ENCODE measurements at regions not wholly inside any gene's neighbourhood (a gene's known extent, or its start where the extent isn't known, plus 50 kb on each side); places are given as distances from the start of the nearest gene placed in this dataset.

DNA sequence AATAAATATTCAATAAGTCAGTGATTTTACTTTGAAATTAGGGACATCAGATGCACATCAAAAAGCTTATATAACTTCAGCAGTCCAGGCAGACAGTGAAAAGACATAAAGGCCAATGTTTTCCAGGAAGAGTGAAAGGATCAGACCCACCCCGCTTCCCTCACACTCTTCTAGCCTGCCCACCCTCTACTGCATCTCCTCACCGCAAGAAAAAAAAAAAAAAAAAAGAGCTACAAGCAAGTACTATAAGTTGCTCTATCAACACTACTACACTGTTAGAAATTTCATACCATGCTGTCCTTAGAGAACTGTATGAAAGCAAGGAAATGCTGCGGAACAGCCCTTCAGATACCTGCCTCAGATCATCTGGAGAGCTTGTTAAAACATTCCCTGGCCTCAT, 240.8 kb downstream of the ZEB2 start:
- Histone ChIP-seq H3K9ac (ENCODE audit: low read depth in 1 of 2, low read length in 2 of 2) (no peak overlapping the region), H3K9me3 (ENCODE audit: control insufficient read depth in 4 of 4, low read length in 3 of 4) (no peaks in the 10 kb centered on the region), H3K4me1 (ENCODE audit: control insufficient read depth in 4 of 4, insufficient read depth in 4 of 4, low read length in 3 of 4) (no peaks in the 10 kb centered on the region), H3K27me3 (ENCODE audit: control insufficient read depth in 4 of 4, insufficient read depth in 4 of 4, low read length in 3 of 4) (no peaks in the 10 kb centered on the region), H3K4me3 (ENCODE audit: low read depth in 1 of 3, low read length in 3 of 3) (no peak overlapping the region), H3K36me3 (ENCODE audit: control insufficient read depth in 4 of 4, insufficient read depth in 3 of 4, low read depth in 1 of 4, low read length in 3 of 4) (no peaks in the 10 kb centered on the region), H3K27ac (ENCODE audit: low read depth in 1 of 2, low read length in 2 of 2) (no peak overlapping the region)
- TF ChIP-seq, protein P1, sequence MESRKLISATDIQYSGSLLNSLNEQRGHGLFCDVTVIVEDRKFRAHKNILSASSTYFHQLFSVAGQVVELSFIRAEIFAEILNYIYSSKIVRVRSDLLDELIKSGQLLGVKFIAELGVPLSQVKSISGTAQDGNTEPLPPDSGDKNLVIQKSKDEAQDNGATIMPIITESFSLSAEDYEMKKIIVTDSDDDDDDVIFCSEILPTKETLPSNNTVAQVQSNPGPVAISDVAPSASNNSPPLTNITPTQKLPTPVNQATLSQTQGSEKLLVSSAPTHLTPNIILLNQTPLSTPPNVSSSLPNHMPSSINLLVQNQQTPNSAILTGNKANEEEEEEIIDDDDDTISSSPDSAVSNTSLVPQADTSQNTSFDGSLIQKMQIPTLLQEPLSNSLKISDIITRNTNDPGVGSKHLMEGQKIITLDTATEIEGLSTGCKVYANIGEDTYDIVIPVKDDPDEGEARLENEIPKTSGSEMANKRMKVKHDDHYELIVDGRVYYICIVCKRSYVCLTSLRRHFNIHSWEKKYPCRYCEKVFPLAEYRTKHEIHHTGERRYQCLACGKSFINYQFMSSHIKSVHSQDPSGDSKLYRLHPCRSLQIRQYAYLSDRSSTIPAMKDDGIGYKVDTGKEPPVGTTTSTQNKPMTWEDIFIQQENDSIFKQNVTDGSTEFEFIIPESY (IDR thresholded peaks at IDR 0.05): no peak
- TF ChIP-seq, protein P2, sequence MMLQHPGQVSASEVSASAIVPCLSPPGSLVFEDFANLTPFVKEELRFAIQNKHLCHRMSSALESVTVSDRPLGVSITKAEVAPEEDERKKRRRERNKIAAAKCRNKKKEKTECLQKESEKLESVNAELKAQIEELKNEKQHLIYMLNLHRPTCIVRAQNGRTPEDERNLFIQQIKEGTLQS (IDR thresholded peaks at IDR 0.05): no peak
- no peak for TF ChIP-seq JUND (IDR thresholded peaks at IDR 0.05)
- TF ChIP-seq GABPA (IDR thresholded peaks at IDR 0.05 in 1 of 2, conservative IDR thresholded peaks at IDR 0.05 in 1 of 2): no peak
- no peak for TF ChIP-seq NR2F2 (IDR thresholded peaks at IDR 0.05)
- TF ChIP-seq HNF4G (IDR thresholded peaks at IDR 0.05): no peak
- TF ChIP-seq RAD21 (IDR thresholded peaks at IDR 0.05): no peak
- no peak for TF ChIP-seq HNF4A (conservative IDR thresholded peaks at IDR 0.05)
- TF ChIP-seq YY1 (IDR thresholded peaks at IDR 0.05): no peak
- TF ChIP-seq SP1 (IDR thresholded peaks at IDR 0.05): no peak
- no peak for TF ChIP-seq RXRA (IDR thresholded peaks at IDR 0.05)
- no peak for TF ChIP-seq EGR1 (IDR thresholded peaks at IDR 0.05; ENCODE audit: low read depth in 2 of 2)
- TF ChIP-seq, protein P3, sequence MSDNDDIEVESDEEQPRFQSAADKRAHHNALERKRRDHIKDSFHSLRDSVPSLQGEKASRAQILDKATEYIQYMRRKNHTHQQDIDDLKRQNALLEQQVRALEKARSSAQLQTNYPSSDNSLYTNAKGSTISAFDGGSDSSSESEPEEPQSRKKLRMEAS (IDR thresholded peaks at IDR 0.05): no peak
- TF ChIP-seq, protein P4, sequence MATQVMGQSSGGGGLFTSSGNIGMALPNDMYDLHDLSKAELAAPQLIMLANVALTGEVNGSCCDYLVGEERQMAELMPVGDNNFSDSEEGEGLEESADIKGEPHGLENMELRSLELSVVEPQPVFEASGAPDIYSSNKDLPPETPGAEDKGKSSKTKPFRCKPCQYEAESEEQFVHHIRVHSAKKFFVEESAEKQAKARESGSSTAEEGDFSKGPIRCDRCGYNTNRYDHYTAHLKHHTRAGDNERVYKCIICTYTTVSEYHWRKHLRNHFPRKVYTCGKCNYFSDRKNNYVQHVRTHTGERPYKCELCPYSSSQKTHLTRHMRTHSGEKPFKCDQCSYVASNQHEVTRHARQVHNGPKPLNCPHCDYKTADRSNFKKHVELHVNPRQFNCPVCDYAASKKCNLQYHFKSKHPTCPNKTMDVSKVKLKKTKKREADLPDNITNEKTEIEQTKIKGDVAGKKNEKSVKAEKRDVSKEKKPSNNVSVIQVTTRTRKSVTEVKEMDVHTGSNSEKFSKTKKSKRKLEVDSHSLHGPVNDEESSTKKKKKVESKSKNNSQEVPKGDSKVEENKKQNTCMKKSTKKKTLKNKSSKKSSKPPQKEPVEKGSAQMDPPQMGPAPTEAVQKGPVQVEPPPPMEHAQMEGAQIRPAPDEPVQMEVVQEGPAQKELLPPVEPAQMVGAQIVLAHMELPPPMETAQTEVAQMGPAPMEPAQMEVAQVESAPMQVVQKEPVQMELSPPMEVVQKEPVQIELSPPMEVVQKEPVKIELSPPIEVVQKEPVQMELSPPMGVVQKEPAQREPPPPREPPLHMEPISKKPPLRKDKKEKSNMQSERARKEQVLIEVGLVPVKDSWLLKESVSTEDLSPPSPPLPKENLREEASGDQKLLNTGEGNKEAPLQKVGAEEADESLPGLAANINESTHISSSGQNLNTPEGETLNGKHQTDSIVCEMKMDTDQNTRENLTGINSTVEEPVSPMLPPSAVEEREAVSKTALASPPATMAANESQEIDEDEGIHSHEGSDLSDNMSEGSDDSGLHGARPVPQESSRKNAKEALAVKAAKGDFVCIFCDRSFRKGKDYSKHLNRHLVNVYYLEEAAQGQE (IDR thresholded peaks at IDR 0.05): no peak
- TF ChIP-seq FOXA1 (IDR thresholded peaks at IDR 0.05): no peak
- WGBS: 92% methylated on average over 3 of the region's 3 CpGs
- DNase-seq (ENCODE audit: low spot score): no peak

DNA sequence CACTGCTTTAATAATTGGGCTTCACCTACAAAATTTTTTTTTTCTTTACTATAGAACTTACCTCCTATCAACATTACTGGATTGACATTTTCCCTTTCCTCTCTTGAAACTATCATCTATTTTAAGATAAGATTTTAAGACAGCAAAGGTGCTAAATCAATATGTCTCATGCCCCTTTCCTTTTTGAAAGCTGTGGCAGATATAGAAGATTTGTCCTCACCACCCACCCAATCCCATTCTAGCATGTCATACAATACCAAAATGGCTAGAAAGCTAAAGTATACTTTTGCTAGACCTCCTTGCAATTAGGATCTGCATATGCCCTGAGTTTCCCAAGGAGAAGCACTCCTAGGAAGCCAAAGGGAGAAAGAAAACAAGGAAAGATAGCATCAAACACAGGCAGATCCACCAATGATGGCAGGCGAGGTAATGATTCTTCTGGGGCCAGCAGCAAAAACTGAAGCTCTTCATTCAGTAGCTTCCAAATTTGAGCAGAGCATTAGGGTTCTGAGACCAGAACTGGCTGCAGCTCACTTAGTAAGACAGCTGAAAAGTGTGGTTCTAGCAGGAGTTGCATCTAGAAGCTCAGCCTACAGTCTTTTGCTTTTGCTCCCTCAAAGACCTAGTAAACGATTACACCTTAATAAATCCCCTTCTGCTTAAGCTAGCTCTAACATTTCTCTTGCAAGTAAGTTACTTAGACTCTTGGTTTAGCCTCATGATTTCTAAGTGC, 242.1 kb downstream of the ZEB2 start:
- Histone ChIP-seq H3K4me3 (ENCODE audit: low read depth in 1 of 3, low read length in 3 of 3) (no peak overlapping the region), H3K36me3 (ENCODE audit: control insufficient read depth in 4 of 4, insufficient read depth in 3 of 4, low read depth in 1 of 4, low read length in 3 of 4) (no peaks in the 10 kb centered on the region), H3K27me3 (ENCODE audit: control insufficient read depth in 4 of 4, insufficient read depth in 4 of 4, low read length in 3 of 4) (no peaks in the 10 kb centered on the region), H3K27ac (ENCODE audit: low read depth in 1 of 2, low read length in 2 of 2) (no peak overlapping the region), H3K9me3 (ENCODE audit: control insufficient read depth in 4 of 4, low read length in 3 of 4) (no peaks in the 10 kb centered on the region), H3K4me1 (ENCODE audit: control insufficient read depth in 4 of 4, insufficient read depth in 4 of 4, low read length in 3 of 4) (no peaks in the 10 kb centered on the region), H3K9ac (ENCODE audit: low read depth in 1 of 2, low read length in 2 of 2) (no peak overlapping the region)
- DNase-seq (ENCODE audit: low spot score): no peak
- WGBS: 94% methylated on average over 2 of the region's 2 CpGs
- TF ChIP-seq GABPA (IDR thresholded peaks at IDR 0.05 in 1 of 2, conservative IDR thresholded peaks at IDR 0.05 in 1 of 2): no peak
- TF ChIP-seq, protein P4 (IDR thresholded peaks at IDR 0.05): no peak
- TF ChIP-seq, protein P5, sequence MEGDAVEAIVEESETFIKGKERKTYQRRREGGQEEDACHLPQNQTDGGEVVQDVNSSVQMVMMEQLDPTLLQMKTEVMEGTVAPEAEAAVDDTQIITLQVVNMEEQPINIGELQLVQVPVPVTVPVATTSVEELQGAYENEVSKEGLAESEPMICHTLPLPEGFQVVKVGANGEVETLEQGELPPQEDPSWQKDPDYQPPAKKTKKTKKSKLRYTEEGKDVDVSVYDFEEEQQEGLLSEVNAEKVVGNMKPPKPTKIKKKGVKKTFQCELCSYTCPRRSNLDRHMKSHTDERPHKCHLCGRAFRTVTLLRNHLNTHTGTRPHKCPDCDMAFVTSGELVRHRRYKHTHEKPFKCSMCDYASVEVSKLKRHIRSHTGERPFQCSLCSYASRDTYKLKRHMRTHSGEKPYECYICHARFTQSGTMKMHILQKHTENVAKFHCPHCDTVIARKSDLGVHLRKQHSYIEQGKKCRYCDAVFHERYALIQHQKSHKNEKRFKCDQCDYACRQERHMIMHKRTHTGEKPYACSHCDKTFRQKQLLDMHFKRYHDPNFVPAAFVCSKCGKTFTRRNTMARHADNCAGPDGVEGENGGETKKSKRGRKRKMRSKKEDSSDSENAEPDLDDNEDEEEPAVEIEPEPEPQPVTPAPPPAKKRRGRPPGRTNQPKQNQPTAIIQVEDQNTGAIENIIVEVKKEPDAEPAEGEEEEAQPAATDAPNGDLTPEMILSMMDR (IDR thresholded peaks at IDR 0.05; ENCODE audit: low read depth, low read length, missing input control): no peak
- TF ChIP-seq, protein P2 (IDR thresholded peaks at IDR 0.05): no peak
- no peak for TF ChIP-seq RXRA (IDR thresholded peaks at IDR 0.05)
- no peak for TF ChIP-seq YY1 (IDR thresholded peaks at IDR 0.05)
- no peak for TF ChIP-seq SP1 (IDR thresholded peaks at IDR 0.05)
